ENCODE measurements at regions not wholly inside any gene's neighbourhood (a gene's known extent, or its start where the extent isn't known, plus 50 kb on each side); places are given as distances from the start of the nearest gene placed in this dataset.

DNA sequence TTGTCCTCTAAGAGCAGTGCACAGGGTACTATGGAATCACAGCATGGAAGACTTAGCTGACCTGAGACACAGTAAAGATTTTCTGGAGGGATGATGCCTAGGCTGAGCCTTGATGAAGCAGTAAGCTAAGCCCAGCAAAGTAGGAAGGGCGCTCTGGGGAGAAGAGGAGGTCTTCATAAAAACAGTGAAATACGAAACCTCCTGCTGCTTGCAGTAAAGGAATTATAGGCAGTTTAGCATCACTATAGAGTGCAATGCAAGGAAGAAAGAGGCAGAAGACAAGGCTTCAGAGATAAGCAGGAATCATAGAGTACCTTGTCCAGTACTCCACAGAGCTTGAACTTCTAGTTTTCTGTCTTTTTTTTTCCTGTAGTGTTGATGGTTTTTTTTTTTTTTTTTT, 555.7 kb upstream of the CADM1 start:
- Histone ChIP-seq H3K9me3 (no peaks in the 10 kb centered on the region), H3K4me1 (no peaks in the 10 kb centered on the region), H3K27ac (no peak overlapping the region), H3K36me3 (no peaks in the 10 kb centered on the region), H3K27me3 (peaks cover 10% of the 10 kb centered on the region), H3K4me3 (no peak overlapping the region)
- TF ChIP-seq, protein P1, sequence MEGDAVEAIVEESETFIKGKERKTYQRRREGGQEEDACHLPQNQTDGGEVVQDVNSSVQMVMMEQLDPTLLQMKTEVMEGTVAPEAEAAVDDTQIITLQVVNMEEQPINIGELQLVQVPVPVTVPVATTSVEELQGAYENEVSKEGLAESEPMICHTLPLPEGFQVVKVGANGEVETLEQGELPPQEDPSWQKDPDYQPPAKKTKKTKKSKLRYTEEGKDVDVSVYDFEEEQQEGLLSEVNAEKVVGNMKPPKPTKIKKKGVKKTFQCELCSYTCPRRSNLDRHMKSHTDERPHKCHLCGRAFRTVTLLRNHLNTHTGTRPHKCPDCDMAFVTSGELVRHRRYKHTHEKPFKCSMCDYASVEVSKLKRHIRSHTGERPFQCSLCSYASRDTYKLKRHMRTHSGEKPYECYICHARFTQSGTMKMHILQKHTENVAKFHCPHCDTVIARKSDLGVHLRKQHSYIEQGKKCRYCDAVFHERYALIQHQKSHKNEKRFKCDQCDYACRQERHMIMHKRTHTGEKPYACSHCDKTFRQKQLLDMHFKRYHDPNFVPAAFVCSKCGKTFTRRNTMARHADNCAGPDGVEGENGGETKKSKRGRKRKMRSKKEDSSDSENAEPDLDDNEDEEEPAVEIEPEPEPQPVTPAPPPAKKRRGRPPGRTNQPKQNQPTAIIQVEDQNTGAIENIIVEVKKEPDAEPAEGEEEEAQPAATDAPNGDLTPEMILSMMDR (IDR thresholded peaks at IDR 0.05) = no peak
- TF ChIP-seq EP300 (IDR thresholded peaks at IDR 0.05) (no peak), POLR2A (IDR thresholded peaks at IDR 0.05) (no peak), POLR2AphosphoS5 (IDR thresholded peaks at IDR 0.05) (no peak)
- ATAC-seq = no peak
- 77% methylated on average over 2 of the region's 2 CpGs; no CpG with 5 or more reads in 1 of the 2 donors for WGBS, 2 donors (ENCODE audit: low coverage in 1 of 2)

DNA sequence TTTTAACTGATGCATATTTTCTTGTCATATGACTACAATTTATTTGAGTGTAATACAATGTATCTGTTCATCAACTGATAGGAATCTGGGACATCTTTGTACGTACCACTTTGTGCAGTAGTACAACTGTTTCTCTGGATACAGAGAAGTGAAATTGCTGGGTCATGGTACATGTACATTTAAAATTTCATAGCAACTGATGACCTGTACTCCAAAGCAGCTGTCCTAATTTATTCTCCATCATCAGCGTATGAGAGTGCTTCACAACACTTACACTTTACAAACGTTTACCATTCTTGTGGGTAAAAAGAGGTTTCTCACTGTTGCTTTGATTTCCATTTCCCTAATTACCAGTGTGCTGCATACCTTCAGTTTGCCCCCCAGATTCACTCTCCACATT, 552.8 kb upstream of the CADM1 start:
- Histone ChIP-seq H3K27me3 (peaks cover 17% of the 10 kb centered on the region), H3K4me3 (no peak overlapping the region), H3K4me1 (no peaks in the 10 kb centered on the region), H3K9me3 (no peaks in the 10 kb centered on the region), H3K27ac (no peak overlapping the region), H3K36me3 (no peaks in the 10 kb centered on the region)
- 47 to 70% methylated on average over 1 to 3 of the region's 3 CpGs for WGBS, 2 donors (ENCODE audit: low coverage in 1 of 2)
- no peak for TF ChIP-seq POLR2A (IDR thresholded peaks at IDR 0.05)
- TF ChIP-seq EP300 (IDR thresholded peaks at IDR 0.05) = no peak
- no peak for TF ChIP-seq POLR2AphosphoS5 (IDR thresholded peaks at IDR 0.05)
- TF ChIP-seq, protein P1 (IDR thresholded peaks at IDR 0.05) = no peak
- no peak for ATAC-seq

DNA sequence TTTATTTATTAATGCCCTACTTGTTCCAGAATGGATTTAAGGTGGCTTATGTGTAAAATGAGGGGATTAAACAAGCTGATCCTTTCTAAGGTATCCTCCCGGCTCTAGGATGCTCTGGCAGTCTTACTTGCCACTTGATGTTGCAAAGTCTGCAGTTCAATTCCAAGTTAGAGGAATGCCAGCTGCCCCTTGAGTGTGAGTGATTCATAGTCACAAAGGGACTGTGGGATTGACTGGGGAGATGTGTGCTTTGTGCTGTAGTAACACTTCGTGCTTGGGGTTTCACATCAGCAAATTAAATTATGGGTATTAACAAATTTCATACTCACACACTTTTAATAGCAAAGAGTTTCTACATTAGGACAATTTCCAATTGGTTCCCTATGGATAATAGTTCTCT, 550.8 kb upstream of the CADM1 start:
- Histone ChIP-seq H3K9me3 (no peaks in the 10 kb centered on the region), H3K4me3 (no peak overlapping the region), H3K27ac (no peak overlapping the region), H3K27me3 (peaks cover 12% of the 10 kb centered on the region), H3K4me1 (no peaks in the 10 kb centered on the region), H3K36me3 (no peaks in the 10 kb centered on the region)
- no peak for ATAC-seq
- 50 to 78% methylated on average over 2 of the region's 2 CpGs for WGBS, 2 donors (ENCODE audit: low coverage in 1 of 2)
- TF ChIP-seq, protein P1 (IDR thresholded peaks at IDR 0.05) = no peak
- no peak for TF ChIP-seq POLR2A (IDR thresholded peaks at IDR 0.05)
- no peak for TF ChIP-seq EP300 (IDR thresholded peaks at IDR 0.05)
- TF ChIP-seq POLR2AphosphoS5 (IDR thresholded peaks at IDR 0.05) = no peak

DNA sequence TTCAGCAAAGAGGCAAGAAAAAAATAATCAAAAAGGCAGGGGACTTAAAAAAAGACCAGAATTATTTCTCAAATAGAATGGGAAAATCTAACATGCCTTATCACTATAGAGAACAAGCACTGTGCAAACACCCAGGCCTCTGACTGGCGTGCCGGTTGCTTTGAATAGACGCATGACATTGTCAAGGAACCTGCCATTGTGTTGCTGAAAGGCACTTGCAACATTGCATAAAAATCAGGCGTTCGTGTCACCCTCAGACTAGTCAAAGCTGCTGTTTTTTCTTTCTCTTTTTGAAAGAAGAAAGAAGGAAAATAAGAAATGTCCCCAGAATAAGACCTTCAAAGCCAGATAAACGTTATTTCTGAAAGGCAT, 549.3 kb upstream of the CADM1 start:
- Histone ChIP-seq H3K4me3 (no peak overlapping the region), H3K9me3 (no peaks in the 10 kb centered on the region), H3K27me3 (peaks cover 12% of the 10 kb centered on the region), H3K36me3 (no peaks in the 10 kb centered on the region), H3K4me1 (no peaks in the 10 kb centered on the region), H3K27ac (no peak overlapping the region)
- ATAC-seq = no peak
- TF ChIP-seq POLR2A (IDR thresholded peaks at IDR 0.05) (no peak), EP300 (IDR thresholded peaks at IDR 0.05) (no peak), POLR2AphosphoS5 (IDR thresholded peaks at IDR 0.05) (no peak)
- TF ChIP-seq, protein P1 (IDR thresholded peaks at IDR 0.05) = no peak
- WGBS, 2 donors (ENCODE audit: low coverage in 1 of 2) = 65 to 69% methylated on average over 5 to 6 of the region's 6 CpGs

DNA sequence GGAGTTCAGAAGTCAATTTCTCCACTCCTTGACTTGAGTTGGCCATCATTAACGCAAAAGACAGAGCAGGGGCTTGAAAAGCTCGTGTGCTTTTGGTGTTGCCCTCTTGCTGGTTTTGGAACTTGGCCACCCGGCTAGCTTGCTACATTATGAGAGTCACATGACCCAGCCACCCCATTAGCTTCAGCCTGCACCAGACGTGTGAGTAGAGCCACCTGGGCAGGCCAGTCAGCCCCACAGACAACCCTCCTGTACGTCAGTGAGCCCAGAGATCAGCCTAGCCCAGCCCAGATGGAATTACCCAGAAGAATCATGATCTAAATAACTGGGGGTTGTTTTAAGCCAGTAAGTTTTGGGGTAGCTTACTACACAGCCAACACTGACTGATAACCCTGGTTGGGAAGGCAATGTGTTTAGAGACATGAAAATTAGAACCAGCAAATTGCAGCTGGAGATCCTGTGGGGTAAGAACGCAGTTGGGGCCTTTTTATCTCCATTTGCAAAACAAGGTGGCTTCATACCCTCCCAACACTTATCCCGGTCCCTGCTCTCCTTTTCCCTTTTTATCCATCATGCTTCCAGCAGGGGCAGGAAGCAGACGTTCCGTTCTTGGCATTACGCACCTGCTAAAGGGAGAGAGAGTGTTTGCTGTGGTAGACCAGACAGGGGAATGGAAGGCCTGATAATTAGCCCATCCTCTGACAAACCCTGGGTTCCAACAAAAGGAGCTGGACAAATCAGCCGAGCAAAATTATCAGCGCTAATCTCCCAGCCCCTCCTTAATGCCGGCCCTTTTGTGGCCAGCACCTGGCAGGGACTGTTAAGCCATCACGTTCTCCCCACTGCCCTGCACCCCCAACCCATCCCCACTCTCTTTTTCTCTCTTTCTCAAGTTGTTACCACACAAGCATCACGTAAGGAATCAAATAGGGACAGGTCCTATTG, 548.7 kb upstream of the CADM1 start:
- WGBS, 2 donors (ENCODE audit: low coverage in 1 of 2) = 56 to 65% methylated on average over 6 to 8 of the region's 15 CpGs
- H3K36me3 ChIP-seq = no peaks in the 10 kb centered on the region
- no peak for ATAC-seq
- no peak overlapping the region for H3K4me3 ChIP-seq
- H3K9me3 ChIP-seq = no peaks in the 10 kb centered on the region
- no peaks in the 10 kb centered on the region for H3K4me1 ChIP-seq
- TF ChIP-seq POLR2AphosphoS5 (IDR thresholded peaks at IDR 0.05) (no peak), POLR2A (IDR thresholded peaks at IDR 0.05) (no peak)
- TF ChIP-seq, protein P1 (IDR thresholded peaks at IDR 0.05) = no peak
- H3K27ac ChIP-seq = no peak overlapping the region
- H3K27me3 ChIP-seq = peaks cover 12% of the 10 kb centered on the region

Data from gastroesophageal sphincter (tissue), 4 donors.